ENCODE measurements at regions not wholly inside any gene's neighbourhood (a gene's known extent, or its start where the extent isn't known, plus 50 kb on each side); places are given as distances from the start of the nearest gene placed in this dataset.

- no peaks in the 10 kb centered on the region for H3K9me3 ChIP-seq
- DNase-seq = no peak
- no peaks in the 10 kb centered on the region for H3K36me3 ChIP-seq
- TF ChIP-seq POLR2AphosphoS5 (IDR thresholded peaks at IDR 0.05) = no peak
- no peak for TF ChIP-seq POLR2A (IDR thresholded peaks at IDR 0.05)
- no peak for TF ChIP-seq CTCF (IDR thresholded peaks at IDR 0.05)
- TF ChIP-seq EP300 (IDR thresholded peaks at IDR 0.05) = no peak
- H3K27ac ChIP-seq = no peak overlapping the region
- no peaks in the 10 kb centered on the region for H3K4me1 ChIP-seq
- H3K4me3 ChIP-seq = no peak overlapping the region
- intact Hi-C loops (cut with DNase I; ENCODE audit: low total_unique reads) = no loop called here
- H3K27me3 ChIP-seq = peaks cover 0 to 12% (median 0%) of the 10 kb centered on the region in 3 donors
These were observed 56.0 kb upstream of the ST8SIA3 start for GRCh38 chr18:57296336-57296735.

GRCh38 chr18:57297306-57297705, 55.1 kb upstream of the ST8SIA3 start:
- no peak overlapping the region for H3K4me3 ChIP-seq
- no peaks in the 10 kb centered on the region for H3K9me3 ChIP-seq
- no peak for DNase-seq
- 85 to 93% (median 90%) methylated on average over 7 of the region's 7 CpGs for WGBS, 5 donors
- intact Hi-C loops (cut with DNase I; ENCODE audit: low total_unique reads) = no loop called here
- TF ChIP-seq POLR2A (IDR thresholded peaks at IDR 0.05) (no peak), CTCF (IDR thresholded peaks at IDR 0.05) (no peak), EP300 (IDR thresholded peaks at IDR 0.05) (no peak), POLR2AphosphoS5 (IDR thresholded peaks at IDR 0.05) (no peak)
- no peaks in the 10 kb centered on the region for H3K4me1 ChIP-seq
- H3K36me3 ChIP-seq = no peaks in the 10 kb centered on the region
- H3K27me3 ChIP-seq = peaks cover 0 to 19% (median 3%) of the 10 kb centered on the region in 3 donors
- H3K27ac ChIP-seq = no peak overlapping the region

- Histone ChIP-seq H3K4me1 (no peaks in the 10 kb centered on the region), H3K36me3 (no peaks in the 10 kb centered on the region), H3K27ac (no peak overlapping the region), H3K4me3 (no peak overlapping the region), H3K9me3 (no peaks in the 10 kb centered on the region), H3K27me3 (peaks cover 0 to 18% (median 5%) of the 10 kb centered on the region in 3 donors)
- DNase-seq = no peak
- intact Hi-C loops (cut with DNase I; ENCODE audit: low total_unique reads) = no loop called here
- TF ChIP-seq EP300 (IDR thresholded peaks at IDR 0.05) (no peak), POLR2A (IDR thresholded peaks at IDR 0.05) (no peak), POLR2AphosphoS5 (IDR thresholded peaks at IDR 0.05) (no peak)
These were observed 52.4 kb upstream of the ST8SIA3 start for GRCh38 chr18:57299931-57300330.

GRCh38 chr18:57301573-57302559, 50.5 kb upstream of the ST8SIA3 start:
- H3K4me1 ChIP-seq = no peaks in the 10 kb centered on the region
- TF ChIP-seq POLR2AphosphoS5 (IDR thresholded peaks at IDR 0.05) (no peak), EP300 (IDR thresholded peaks at IDR 0.05) (no peak), POLR2A (IDR thresholded peaks at IDR 0.05) (no peak), CTCF (IDR thresholded peaks at IDR 0.05) (no peak)
- no peaks in the 10 kb centered on the region for H3K36me3 ChIP-seq
- H3K4me3 ChIP-seq = no peak overlapping the region
- DNase-seq = no peak
- H3K27me3 ChIP-seq = peaks cover 0 to 18% (median 5%) of the 10 kb centered on the region in 3 donors
- 35 to 44% (median 40%) methylated on average over 11 of the region's 11 CpGs for WGBS, 5 donors
- no peaks in the 10 kb centered on the region for H3K9me3 ChIP-seq
- intact Hi-C loops (cut with DNase I; ENCODE audit: low total_unique reads) = no loop called here
- no peak overlapping the region for H3K27ac ChIP-seq

Small RNA genes lying in the stretch of these regions (small RNA-seq; reads per million reads assigned to genes)
- 0 reads per million in 4 donors for gene RNU6-737P
